CD8-positive, alpha-beta memory T cell (primary cell): ENCODE measurements at regions not wholly inside any gene's neighbourhood (a gene's known extent, or its start where the extent isn't known, plus 50 kb on each side); places are given as distances from the start of the nearest gene placed in this dataset.

Experiments used
- CTCF ChIA-PET: fragments of 350-600 bp; sonication (Branson Sonifier 250); formaldehyde crosslinking; loops from one replicate; lab custom pipeline; 2021; ENCODE audit warnings: antibody characterized with exemption; lab: Charles Lee
- POLR2A ChIA-PET: fragments of 350-600 bp; sonication (Branson Sonifier 250); formaldehyde crosslinking; loops from one replicate; lab custom pipeline; 2021; ENCODE audit warnings: antibody characterized with exemption; lab: Charles Lee
- DNase-seq, 5 donors: peaks; one replicate each; pipeline versions ENCODE4 v3.0.0 to v3.0.0-alpha.2; 2020 to 2022; ENCODE audit warnings: mixed read lengths in 1 of 5
- H3K27ac ChIP-seq: one replicate; pipeline ENCODE4 v1.7.0; 2013; ENCODE audit warnings: low read depth, mild to moderate bottlenecking, low read length, moderate library complexity
- H3K27me3 ChIP-seq: 2 replicates; pipeline ENCODE4 v1.7.0; 2013; ENCODE audit warnings: low read length, mild to moderate bottlenecking; ENCODE audit not compliant: insufficient read depth, poor library complexity, severe bottlenecking
- H3K36me3 ChIP-seq: 2 replicates; pipeline ENCODE4 v1.7.0; 2013; ENCODE audit warnings: mild to moderate bottlenecking, low read length, moderate library complexity; ENCODE audit not compliant: insufficient read depth
- H3K4me1 ChIP-seq: 2 replicates; pipeline ENCODE4 v1.7.0; 2013; ENCODE audit warnings: mild to moderate bottlenecking, low read length, moderate library complexity; ENCODE audit not compliant: insufficient read depth
- H3K4me3 ChIP-seq: 2 replicates; pipeline ENCODE4 v1.7.0; 2013; ENCODE audit warnings: mild to moderate bottlenecking, low read length
- H3K9me3 ChIP-seq: 2 replicates; pipeline ENCODE4 v1.7.0; 2013; ENCODE audit warnings: mild to moderate bottlenecking, low read length
- H3K27ac Mint-ChIP-seq, 8 donors: one replicate each; pipeline ENCODE4 v1.8.0; 2020 to 2021; ENCODE audit warnings: mixed read lengths in 8 of 8, mild to moderate bottlenecking in 6 of 8, inconsistent platforms in 3 of 8, moderate library complexity in 3 of 8
- H3K27me3 Mint-ChIP-seq, 2 donors: one replicate each; pipeline ENCODE4 v1.8.0; 2020 to 2021; ENCODE audit warnings: mixed read lengths in 2 of 2, mild to moderate bottlenecking in 1 of 2, moderate library complexity in 1 of 2
- H3K36me3 Mint-ChIP-seq, 3 donors: one replicate each; pipeline ENCODE4 v1.8.0; 2020 to 2021; ENCODE audit warnings: mixed read lengths in 3 of 3, inconsistent platforms in 1 of 3, mild to moderate bottlenecking in 1 of 3
- H3K4me1 Mint-ChIP-seq, 3 donors: one replicate each; pipeline ENCODE4 v1.8.0; 2020 to 2021; ENCODE audit warnings: mixed read lengths in 3 of 3, inconsistent platforms in 1 of 3, mild to moderate bottlenecking in 1 of 3
- H3K4me3 Mint-ChIP-seq, 7 donors: one replicate each; pipeline ENCODE4 v1.8.0; 2020 to 2021; ENCODE audit warnings: mixed read lengths in 7 of 7, mild to moderate bottlenecking in 6 of 7, moderate library complexity in 4 of 7, inconsistent platforms in 2 of 7
- H3K9me3 Mint-ChIP-seq, 5 donors: one replicate each; pipeline ENCODE4 v1.8.0; 2020 to 2022; ENCODE audit warnings: mixed read lengths in 5 of 5, mild to moderate bottlenecking in 3 of 5, moderate library complexity in 2 of 5, inconsistent platforms in 1 of 5

DNA sequence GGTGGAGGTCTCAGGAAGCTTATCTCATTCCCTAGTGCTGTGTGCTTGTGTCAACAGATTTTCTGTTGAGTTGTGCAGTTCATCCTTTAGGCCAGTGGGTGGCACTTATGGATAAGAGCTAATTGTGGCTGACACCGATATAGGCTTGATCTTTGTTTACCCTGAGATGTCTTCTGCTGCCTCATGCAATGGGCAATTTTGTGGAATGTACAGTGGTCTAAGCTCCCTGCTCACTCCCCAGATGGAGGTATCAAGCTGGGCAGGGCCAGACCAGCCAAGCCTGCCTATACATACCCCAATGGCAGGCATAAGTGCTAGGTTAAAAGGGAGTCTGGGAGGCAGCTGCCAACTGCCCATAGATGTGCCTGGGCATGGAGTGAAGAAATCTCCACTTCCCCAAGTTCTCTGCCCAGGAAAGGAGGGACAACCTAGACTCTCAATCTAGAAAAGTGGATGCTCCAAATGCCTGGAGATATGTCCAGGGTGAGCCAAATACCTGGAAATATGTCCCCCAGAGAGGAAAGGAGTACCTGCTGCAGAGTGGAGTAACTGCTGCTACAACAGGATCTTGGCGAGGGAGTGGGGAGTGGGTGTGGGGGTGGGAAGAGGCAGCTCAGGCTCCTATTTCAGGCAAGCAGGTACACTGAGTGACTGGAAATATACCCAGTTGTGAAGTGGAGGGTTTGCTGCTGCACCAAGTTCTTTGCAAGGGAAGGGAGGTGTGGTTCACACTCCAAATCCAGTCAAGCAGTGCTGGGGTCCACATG is 53.2 kb upstream of the ARG1 start:
- peaks cover 1 to 4% of the 10 kb centered on the region in 2 donors for H3K27me3 Mint-ChIP-seq
- Histone ChIP-seq H3K4me3 (no peak overlapping the region), H3K4me1 (peaks cover 12% of the 10 kb centered on the region), H3K9me3 (no peaks in the 10 kb centered on the region), H3K27me3 (no peaks in the 10 kb centered on the region), H3K36me3 (no peaks in the 10 kb centered on the region), H3K27ac (no peak overlapping the region)
- peaks cover 0 to 5% (median 0%) of the 10 kb centered on the region in 5 donors for H3K9me3 Mint-ChIP-seq
- peak overlapping the region in 1 of 8 donors; percentile 3 for H3K27ac Mint-ChIP-seq
- H3K4me1 Mint-ChIP-seq = peaks cover 12 to 25% (median 18%) of the 10 kb centered on the region in 3 donors
- peaks cover 0 to 14% (median 4%) of the 10 kb centered on the region in 3 donors for H3K36me3 Mint-ChIP-seq
- no peak overlapping the region for H3K4me3 Mint-ChIP-seq
- POLR2A ChIA-PET = interaction anchor here (1.1 kb wide), 1 partner anchor 321 kb away, joined by 3 read pairs; no protein-coding TSS in a partner anchor
- DNase-seq = peak in 3 of 5 donors; percentile 10 to 55 (median 27)
- CTCF ChIA-PET = interaction anchor here (0.5 to 2.4 kb wide), 15 partner anchors 9 to 635 kb away, joined by 3 to 20 read pairs (median 5); no protein-coding TSS in a partner anchor
